AG09309 (cell line): ENCODE measurements at regions not wholly inside any gene's neighbourhood (a gene's known extent, or its start where the extent isn't known, plus 50 kb on each side); places are given as distances from the start of the nearest gene placed in this dataset.

Experiments used
- DNase-seq: peaks from one replicate; pipeline ENCODE4 v3.0.0-alpha.2; 2010; ENCODE audit warnings: low read depth
- H3K4me3 ChIP-seq: 2 replicates; pipeline ENCODE4 v1.5.1; 2011; ENCODE audit warnings: mild to moderate bottlenecking, low read depth, low read length, moderate library complexity; ENCODE audit not compliant: control insufficient read depth
- CTCF ChIP-seq: IDR thresholded peaks from 2 replicates; pipeline ENCODE4 v1.5.1; 2011; ENCODE audit warnings: mild to moderate bottlenecking, low read depth, low read length, inconsistent platforms; ENCODE audit not compliant: insufficient read depth, control insufficient read depth; ENCODE audit errors: missing control alignments

GRCh38 chr13:109369353-109370052 lies 416.9 kb downstream of the IRS2 start:
- no peak for DNase-seq
- TF ChIP-seq CTCF: no peak

DNA sequence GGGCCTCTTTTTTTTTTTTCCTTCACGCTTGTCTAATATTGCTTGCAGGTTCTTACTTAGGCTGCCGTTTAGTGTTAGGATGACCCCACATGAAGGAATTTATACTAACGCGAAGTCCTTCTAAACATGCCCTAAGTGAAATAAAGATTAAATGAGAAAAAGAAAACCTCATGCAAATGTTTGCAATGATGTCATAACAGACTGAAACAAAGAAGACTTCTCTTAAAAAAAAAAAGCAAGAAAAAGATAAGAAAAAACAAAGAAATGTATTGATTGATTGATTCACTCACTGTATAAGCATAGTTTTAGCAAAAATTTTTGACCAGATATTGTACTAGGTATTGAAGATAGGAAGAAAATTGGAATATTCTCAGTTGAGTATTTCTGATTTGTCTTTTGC lies 418.2 kb downstream of the IRS2 start:
- DNase-seq: no peak
- H3K4me3 ChIP-seq: no peak overlapping the region
- no peak for TF ChIP-seq CTCF

More at GRCh38 chr13:109369353-109370052, 416.9 kb downstream of the IRS2 start:
- H3K4me3 ChIP-seq: no peak overlapping the region

GRCh38 chr13:109366525-109366924 lies 419.9 kb downstream of the IRS2 start:
- DNase-seq: no peak
- no peak for TF ChIP-seq CTCF
- no peak overlapping the region for H3K4me3 ChIP-seq

DNA sequence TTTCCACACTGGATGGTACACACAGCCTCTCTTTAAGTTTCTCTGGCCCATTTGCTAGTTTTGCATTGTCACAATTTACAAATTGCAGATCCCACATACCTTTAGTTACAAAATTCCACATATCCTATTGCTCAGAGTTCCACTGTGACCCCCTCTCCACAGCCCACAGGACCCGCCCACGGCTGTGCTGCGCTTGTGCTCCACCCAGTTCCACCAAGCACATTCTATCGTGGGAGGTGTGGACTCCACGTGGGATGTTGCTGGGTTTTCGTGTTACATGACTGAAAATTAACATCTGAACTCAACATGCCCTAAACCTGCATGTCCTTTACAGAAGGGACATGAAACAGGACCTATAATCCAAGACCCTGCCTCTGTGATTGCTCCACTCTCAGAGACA lies 423.0 kb downstream of the IRS2 start:
- TF ChIP-seq CTCF: no peak
- H3K4me3 ChIP-seq: no peak overlapping the region
- no peak for DNase-seq

GRCh38 chr13:109362616-109363015 lies 423.8 kb downstream of the IRS2 start:
- DNase-seq: no peak
- no peak overlapping the region for H3K4me3 ChIP-seq
- TF ChIP-seq CTCF: no peak

DNA sequence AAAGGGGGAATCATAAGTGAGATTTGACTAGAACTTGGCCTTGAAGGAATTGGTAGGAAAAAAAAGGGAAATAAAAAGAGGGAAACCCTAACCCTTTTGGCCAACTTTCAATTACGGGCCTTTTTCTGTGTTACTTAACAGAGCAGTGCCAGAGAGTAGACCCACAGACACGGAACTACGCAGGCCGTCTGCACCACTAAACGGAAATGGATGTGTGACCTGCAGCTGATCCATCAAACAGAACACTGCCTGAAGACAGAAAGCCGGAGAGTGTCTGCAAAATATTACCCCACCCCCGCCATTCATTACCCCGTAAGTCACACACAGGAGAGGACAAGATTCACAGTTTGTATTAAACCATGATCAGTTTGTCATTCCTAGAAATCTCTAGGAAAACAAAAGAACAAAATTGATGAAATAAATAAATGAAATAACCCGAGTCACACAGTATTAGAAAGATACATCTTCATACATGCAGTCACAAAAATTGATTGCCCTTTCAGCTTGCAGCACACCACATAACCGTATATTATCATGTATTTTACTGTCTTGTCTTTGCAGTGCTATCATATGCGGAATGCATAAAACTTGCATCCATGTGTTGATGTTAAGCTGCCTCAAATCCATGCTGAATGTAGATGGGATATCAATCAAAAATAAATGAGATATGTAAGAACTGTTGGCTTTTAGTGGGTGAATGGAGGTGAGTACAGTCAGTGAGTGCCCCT lies 424.7 kb downstream of the IRS2 start:
- no peak overlapping the region for H3K4me3 ChIP-seq
- DNase-seq: no peak
- no peak for TF ChIP-seq CTCF
